H9 (cell line): ENCODE measurements at regions not wholly inside any gene's neighbourhood (a gene's known extent, or its start where the extent isn't known, plus 50 kb on each side); places are given as distances from the start of the nearest gene placed in this dataset.

Source experiments
- DNase-seq: peaks from one replicate; pipeline ENCODE4 v3.0.0-alpha.2; 2017
- H2AFZ ChIP-seq: one replicate; pipeline ENCODE4 v1.6.1; 2013; ENCODE audit warnings: mild to moderate bottlenecking, low read length, control low read depth, moderate library complexity
- H2AK5ac ChIP-seq: 2 replicates; pipeline ENCODE4 v1.6.1; 2013; ENCODE audit warnings: low read length, control low read depth, mixed read lengths; ENCODE audit not compliant: insufficient read length
- H2BK120ac ChIP-seq: one replicate; pipeline ENCODE4 v1.6.1; 2013; ENCODE audit warnings: low read depth, mild to moderate bottlenecking, low read length, control low read depth, inconsistent platforms; ENCODE audit not compliant: poor library complexity, severe bottlenecking
- H2BK12ac ChIP-seq: 2 replicates; pipeline ENCODE4 v1.6.1; 2013; ENCODE audit warnings: low read length, control low read depth, mixed read lengths, low read depth; ENCODE audit not compliant: insufficient read length
- H2BK15ac ChIP-seq: 2 replicates; pipeline ENCODE4 v1.6.1; 2013; ENCODE audit warnings: low read depth, low read length, control low read depth
- H2BK20ac ChIP-seq: one replicate; pipeline ENCODE4 v1.6.1; 2013; ENCODE audit warnings: low read depth, mild to moderate bottlenecking, low read length, control low read depth, inconsistent platforms; ENCODE audit not compliant: poor library complexity, severe bottlenecking
- H2BK5ac ChIP-seq: 2 replicates; pipeline ENCODE4 v1.6.1; 2013; ENCODE audit warnings: low read length, control low read depth, mixed read lengths; ENCODE audit not compliant: insufficient read length
- H3K14ac ChIP-seq: 2 replicates; pipeline ENCODE4 v1.6.1; 2013; ENCODE audit warnings: low read length, control low read depth; ENCODE audit not compliant: insufficient read depth
- H3K18ac ChIP-seq: 2 replicates; pipeline ENCODE4 v1.6.1; 2013; ENCODE audit warnings: low read depth, mild to moderate bottlenecking, mixed read lengths, low read length, control low read depth; ENCODE audit not compliant: insufficient read length
- H3K23ac ChIP-seq: 2 replicates; pipeline ENCODE4 v1.6.1; 2013; ENCODE audit warnings: low read length, control low read depth, mixed read lengths, low read depth; ENCODE audit not compliant: insufficient read length
- H3K23me2 ChIP-seq: 2 replicates; pipeline ENCODE4 v1.6.1; 2013; ENCODE audit warnings: low read depth, mild to moderate bottlenecking, mixed read lengths, low read length, control low read depth; ENCODE audit not compliant: insufficient read length, poor library complexity, severe bottlenecking
- H3K27ac ChIP-seq: 2 replicates; pipeline ENCODE4 v1.5.1; 2013; ENCODE audit warnings: low read length, control low read depth, mixed read lengths, low read depth; ENCODE audit not compliant: insufficient read length
- H3K27me3 ChIP-seq: 2 replicates; pipeline ENCODE4 v1.6.1; 2013; ENCODE audit warnings: low read length, control low read depth, inconsistent platforms; ENCODE audit not compliant: insufficient read depth
- H3K4ac ChIP-seq: 2 replicates; pipeline ENCODE4 v1.6.1; 2013; ENCODE audit warnings: low read depth, mild to moderate bottlenecking, control low read depth, inconsistent platforms, low read length, moderate library complexity
- H3K4me1 ChIP-seq: 2 replicates; pipeline ENCODE4 v1.6.1; 2013; ENCODE audit warnings: low read length, control low read depth, inconsistent platforms; ENCODE audit not compliant: insufficient read depth
- H3K4me2 ChIP-seq: 2 replicates; pipeline ENCODE4 v1.6.1; 2013; ENCODE audit warnings: low read length, control low read depth, mixed read lengths; ENCODE audit not compliant: insufficient read length, insufficient read depth
- H3K56ac ChIP-seq: 2 replicates; pipeline ENCODE4 v1.6.1; 2013; ENCODE audit warnings: low read depth, mild to moderate bottlenecking, mixed read lengths, low read length, control low read depth; ENCODE audit not compliant: insufficient read length
- H3K79me1 ChIP-seq: 2 replicates; pipeline ENCODE4 v1.6.1; 2013; ENCODE audit warnings: low read depth, mild to moderate bottlenecking, moderate library complexity, low read length, control low read depth, inconsistent platforms; ENCODE audit not compliant: insufficient read depth, poor library complexity, severe bottlenecking
- H3K79me2 ChIP-seq: 2 replicates; pipeline ENCODE4 v1.6.1; 2013; ENCODE audit warnings: low read length, control low read depth, inconsistent platforms; ENCODE audit not compliant: insufficient read depth
- H3K9ac ChIP-seq: 2 replicates; pipeline ENCODE4 v1.6.1; 2013; ENCODE audit warnings: low read length, control low read depth, mixed read lengths; ENCODE audit not compliant: insufficient read length; ENCODE audit errors: extremely low read depth
- H3K9me3 ChIP-seq: one replicate; pipeline ENCODE4 v1.6.1; 2013; ENCODE audit warnings: low read depth, low read length, inconsistent platforms; ENCODE audit not compliant: control insufficient read depth
- H3T11ph ChIP-seq: one replicate; pipeline ENCODE4 v1.6.1; 2013; ENCODE audit warnings: mild to moderate bottlenecking, low read length, control low read depth, inconsistent platforms
- H4K20me1 ChIP-seq: one replicate; pipeline ENCODE4 v1.6.1; 2013; ENCODE audit not compliant: control insufficient read depth, insufficient read length, insufficient read depth
- H4K5ac ChIP-seq: 2 replicates; pipeline ENCODE4 v1.6.1; 2013; ENCODE audit warnings: low read depth, mild to moderate bottlenecking, mixed read lengths, low read length, control low read depth; ENCODE audit not compliant: insufficient read length
- H4K8ac ChIP-seq: replicated peaks from 2 replicates; pipeline ENCODE4 v1.6.1; 2013; ENCODE audit warnings: low read length, control low read depth, mixed read lengths, low read depth; ENCODE audit not compliant: insufficient read length
- H4K91ac ChIP-seq: 2 replicates; pipeline ENCODE4 v1.6.1; 2013; ENCODE audit warnings: low read depth, mild to moderate bottlenecking, moderate library complexity, mixed read lengths, low read length, control low read depth; ENCODE audit not compliant: insufficient read length
- H3K27ac Mint-ChIP-seq, 3 experiments: 2 replicates in 2 of 3; 3 replicates in 1 of 3; pipeline ENCODE4 v1.8.0; 2020 to 2021; ENCODE audit warnings: mixed read lengths in 3 of 3, mild to moderate bottlenecking in 1 of 3, moderate library complexity in 1 of 3
- H3K27me3 Mint-ChIP-seq: 2 replicates; pipeline ENCODE4 v1.8.0; 2021; ENCODE audit warnings: low read depth, mild to moderate bottlenecking, moderate library complexity, mixed read lengths
- H3K36me3 Mint-ChIP-seq, 3 experiments: 2 replicates in 2 of 3; 3 replicates in 1 of 3; pipeline ENCODE4 v1.8.0; 2020 to 2021; ENCODE audit warnings: low read depth in 3 of 3, mixed read lengths in 3 of 3; ENCODE audit not compliant: insufficient read depth in 1 of 3
- H3K4me1 Mint-ChIP-seq, 2 experiments: 2 replicates each; pipeline ENCODE4 v1.8.0; 2020; ENCODE audit warnings: mixed read lengths in 2 of 2
- H3K4me3 Mint-ChIP-seq, 2 experiments: 2 replicates in 1 of 2; 3 replicates in 1 of 2; pipeline ENCODE4 v1.8.0; 2020 to 2021; ENCODE audit warnings: mild to moderate bottlenecking in 2 of 2, mixed read lengths in 2 of 2, moderate library complexity in 1 of 2
- H3K9me3 Mint-ChIP-seq, 2 experiments: 2 replicates in 1 of 2; 3 replicates in 1 of 2; pipeline ENCODE4 v1.8.0; 2020; ENCODE audit warnings: mild to moderate bottlenecking in 2 of 2, mixed read lengths in 2 of 2, moderate library complexity in 1 of 2
- CTCF ChIP-seq: fragments of 200-600 bp; sonication (generic); conservative IDR thresholded peaks from 3 replicates; pipeline ENCODE4 v1.8.0; 2021; ENCODE audit warnings: antibody characterized with exemption, mild to moderate bottlenecking
- WGBS: extraction: QIAGEN DNeasy Blood & Tissue Kit; methylation state at CpG from one replicate; pipeline ENCODE4 v1.1.7; 2013; ENCODE audit warnings: missing lambda C conversion rate, low lambda C conversion rate, mixed read lengths; ENCODE audit not compliant: insufficient read length; ENCODE audit errors: extremely low coverage; 5-methylcytosine and 5-hydroxymethylcytosine counted together

- H3K56ac ChIP-seq, result no peak overlapping the region
- H3K4me1 ChIP-seq, result no peaks in the 10 kb centered on the region
- no peak overlapping the region for H3K4me2 ChIP-seq
- no peak overlapping the region for H3K23ac ChIP-seq
- no peak overlapping the region for H2BK20ac ChIP-seq
- H2BK5ac ChIP-seq, result no peak overlapping the region
- H4K91ac ChIP-seq, result no peak overlapping the region
- H2BK120ac ChIP-seq, result no peak overlapping the region
- H3K27ac Mint-ChIP-seq, result no peak overlapping the region
- H4K5ac ChIP-seq, result no peak overlapping the region
- H3K4ac ChIP-seq, result no peak overlapping the region
- H3K79me2 ChIP-seq, result no peaks in the 10 kb centered on the region
- no peak overlapping the region for H2BK12ac ChIP-seq
- peaks cover 2 to 7% (median 6%) of the 10 kb centered on the region in 3 experiments; a peak in 5 of 7 replicates for H3K36me3 Mint-ChIP-seq
- H3K9me3 Mint-ChIP-seq, result peaks cover 2 to 7% of the 10 kb centered on the region in 2 experiments
- H4K8ac ChIP-seq, result no peak overlapping the region
- H2BK15ac ChIP-seq, result no peak overlapping the region
- TF ChIP-seq CTCF, result no peak
- no peak overlapping the region for H3K4me3 Mint-ChIP-seq
- DNase-seq, result no peak
- no CpG with 5 or more reads among the region's 4 CpGs for WGBS
- no peak overlapping the region for H2AFZ ChIP-seq
- H3K79me1 ChIP-seq, result no peaks in the 10 kb centered on the region
- no peak overlapping the region for H2AK5ac ChIP-seq
- H3K27me3 ChIP-seq, result no peaks in the 10 kb centered on the region
- H4K20me1 ChIP-seq, result no peaks in the 10 kb centered on the region
- no peak overlapping the region for H3K9ac ChIP-seq
- no peak overlapping the region for H3K14ac ChIP-seq
- H3K9me3 ChIP-seq, result no peaks in the 10 kb centered on the region
- no peak overlapping the region for H3K27ac ChIP-seq
- H3T11ph ChIP-seq, result no peak overlapping the region
- no peaks in the 10 kb centered on the region for H3K27me3 Mint-ChIP-seq
- H3K18ac ChIP-seq, result no peak overlapping the region
- no peaks in the 10 kb centered on the region for H3K23me2 ChIP-seq
- no peaks in the 10 kb centered on the region for H3K4me1 Mint-ChIP-seq
These were observed 438.0 kb upstream of the WWC1 start for GRCh38 chr5:167853421-167853820.
